ENCODE measurements at regions not wholly inside any gene's neighbourhood (a gene's known extent, or its start where the extent isn't known, plus 50 kb on each side); places are given as distances from the start of the nearest gene placed in this dataset.
"Not testable (repeated sequence)": the region's sequence is repeated elsewhere in the genome, so short reads cannot be mapped to it uniquely, and the experiment has no call there.

GRCh38 chr7:69445541-69445940 is 152.7 kb upstream of the AUTS2 start (continued):
- TF ChIP-seq, protein P1, sequence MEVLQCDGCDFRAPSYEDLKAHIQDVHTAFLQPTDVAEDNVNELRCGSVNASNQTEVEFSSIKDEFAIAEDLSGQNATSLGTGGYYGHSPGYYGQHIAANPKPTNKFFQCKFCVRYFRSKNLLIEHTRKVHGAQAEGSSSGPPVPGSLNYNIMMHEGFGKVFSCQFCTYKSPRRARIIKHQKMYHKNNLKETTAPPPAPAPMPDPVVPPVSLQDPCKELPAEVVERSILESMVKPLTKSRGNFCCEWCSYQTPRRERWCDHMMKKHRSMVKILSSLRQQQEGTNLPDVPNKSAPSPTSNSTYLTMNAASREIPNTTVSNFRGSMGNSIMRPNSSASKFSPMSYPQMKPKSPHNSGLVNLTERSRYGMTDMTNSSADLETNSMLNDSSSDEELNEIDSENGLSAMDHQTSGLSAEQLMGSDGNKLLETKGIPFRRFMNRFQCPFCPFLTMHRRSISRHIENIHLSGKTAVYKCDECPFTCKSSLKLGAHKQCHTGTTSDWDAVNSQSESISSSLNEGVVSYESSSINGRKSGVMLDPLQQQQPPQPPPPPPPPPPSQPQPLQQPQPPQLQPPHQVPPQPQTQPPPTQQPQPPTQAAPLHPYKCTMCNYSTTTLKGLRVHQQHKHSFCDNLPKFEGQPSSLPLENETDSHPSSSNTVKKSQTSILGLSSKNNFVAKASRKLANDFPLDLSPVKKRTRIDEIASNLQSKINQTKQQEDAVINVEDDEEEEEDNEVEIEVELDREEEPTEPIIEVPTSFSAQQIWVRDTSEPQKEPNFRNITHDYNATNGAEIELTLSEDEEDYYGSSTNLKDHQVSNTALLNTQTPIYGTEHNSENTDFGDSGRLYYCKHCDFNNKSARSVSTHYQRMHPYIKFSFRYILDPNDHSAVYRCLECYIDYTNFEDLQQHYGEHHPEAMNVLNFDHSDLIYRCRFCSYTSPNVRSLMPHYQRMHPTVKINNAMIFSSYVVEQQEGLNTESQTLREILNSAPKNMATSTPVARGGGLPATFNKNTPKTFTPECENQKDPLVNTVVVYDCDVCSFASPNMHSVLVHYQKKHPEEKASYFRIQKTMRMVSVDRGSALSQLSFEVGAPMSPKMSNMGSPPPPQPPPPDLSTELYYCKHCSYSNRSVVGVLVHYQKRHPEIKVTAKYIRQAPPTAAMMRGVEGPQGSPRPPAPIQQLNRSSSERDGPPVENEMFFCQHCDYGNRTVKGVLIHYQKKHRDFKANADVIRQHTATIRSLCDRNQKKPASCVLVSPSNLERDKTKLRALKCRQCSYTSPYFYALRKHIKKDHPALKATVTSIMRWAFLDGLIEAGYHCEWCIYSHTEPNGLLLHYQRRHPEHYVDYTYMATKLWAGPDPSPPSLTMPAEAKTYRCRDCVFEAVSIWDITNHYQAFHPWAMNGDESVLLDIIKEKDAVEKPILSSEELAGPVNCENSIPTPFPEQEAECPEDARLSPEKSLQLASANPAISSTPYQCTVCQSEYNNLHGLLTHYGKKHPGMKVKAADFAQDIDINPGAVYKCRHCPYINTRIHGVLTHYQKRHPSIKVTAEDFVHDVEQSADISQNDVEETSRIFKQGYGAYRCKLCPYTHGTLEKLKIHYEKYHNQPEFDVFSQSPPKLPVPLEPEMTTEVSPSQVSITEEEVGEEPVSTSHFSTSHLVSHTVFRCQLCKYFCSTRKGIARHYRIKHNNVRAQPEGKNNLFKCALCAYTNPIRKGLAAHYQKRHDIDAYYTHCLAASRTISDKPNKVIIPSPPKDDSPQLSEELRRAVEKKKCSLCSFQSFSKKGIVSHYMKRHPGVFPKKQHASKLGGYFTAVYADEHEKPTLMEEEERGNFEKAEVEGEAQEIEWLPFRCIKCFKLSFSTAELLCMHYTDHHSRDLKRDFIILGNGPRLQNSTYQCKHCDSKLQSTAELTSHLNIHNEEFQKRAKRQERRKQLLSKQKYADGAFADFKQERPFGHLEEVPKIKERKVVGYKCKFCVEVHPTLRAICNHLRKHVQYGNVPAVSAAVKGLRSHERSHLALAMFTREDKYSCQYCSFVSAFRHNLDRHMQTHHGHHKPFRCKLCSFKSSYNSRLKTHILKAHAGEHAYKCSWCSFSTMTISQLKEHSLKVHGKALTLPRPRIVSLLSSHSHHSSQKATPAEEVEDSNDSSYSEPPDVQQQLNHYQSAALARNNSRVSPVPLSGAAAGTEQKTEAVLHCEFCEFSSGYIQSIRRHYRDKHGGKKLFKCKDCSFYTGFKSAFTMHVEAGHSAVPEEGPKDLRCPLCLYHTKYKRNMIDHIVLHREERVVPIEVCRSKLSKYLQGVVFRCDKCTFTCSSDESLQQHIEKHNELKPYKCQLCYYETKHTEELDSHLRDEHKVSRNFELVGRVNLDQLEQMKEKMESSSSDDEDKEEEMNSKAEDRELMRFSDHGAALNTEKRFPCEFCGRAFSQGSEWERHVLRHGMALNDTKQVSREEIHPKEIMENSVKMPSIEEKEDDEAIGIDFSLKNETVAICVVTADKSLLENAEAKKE (CRISPR knock-in tag; IDR thresholded peaks at IDR 0.05) = no peak

GRCh38 chr7:69446213-69446612 is 152.1 kb upstream of the AUTS2 start:
- not testable (repeated sequence) for H3K4me3 Mint-ChIP-seq; H3F3A ChIP-seq (replicated peaks; ENCODE audit: low read depth); H3K9me3 Mint-ChIP-seq; H3K27ac Mint-ChIP-seq; H2AFZ ChIP-seq; H3K9me2 ChIP-seq (ENCODE audit: insufficient read depth); H4K20me1 ChIP-seq (replicated peaks; ENCODE audit: insufficient read depth); DNase-seq (ENCODE audit: low spot score); H3K36me3 Mint-ChIP-seq (ENCODE audit: low read depth); H3K4me2 ChIP-seq; H3K36me3 ChIP-seq (ENCODE audit: insufficient read depth); H3K79me2 ChIP-seq (replicated peaks; ENCODE audit: insufficient read depth); H3K27ac ChIP-seq (ENCODE audit: low read depth); ATAC-seq; H3K27me3 ChIP-seq (ENCODE audit: insufficient read depth); H3K4me3 ChIP-seq
- H3K4me1 Mint-ChIP-seq = peaks cover 23% of the 10 kb centered on the region
- peaks cover 14% of the 10 kb centered on the region for H3K27me3 Mint-ChIP-seq (ENCODE audit: insufficient read depth, low read depth, poor library complexity)
- peaks cover 12% of the 10 kb centered on the region for H3K4me1 ChIP-seq (ENCODE audit: insufficient read depth)

DNA sequence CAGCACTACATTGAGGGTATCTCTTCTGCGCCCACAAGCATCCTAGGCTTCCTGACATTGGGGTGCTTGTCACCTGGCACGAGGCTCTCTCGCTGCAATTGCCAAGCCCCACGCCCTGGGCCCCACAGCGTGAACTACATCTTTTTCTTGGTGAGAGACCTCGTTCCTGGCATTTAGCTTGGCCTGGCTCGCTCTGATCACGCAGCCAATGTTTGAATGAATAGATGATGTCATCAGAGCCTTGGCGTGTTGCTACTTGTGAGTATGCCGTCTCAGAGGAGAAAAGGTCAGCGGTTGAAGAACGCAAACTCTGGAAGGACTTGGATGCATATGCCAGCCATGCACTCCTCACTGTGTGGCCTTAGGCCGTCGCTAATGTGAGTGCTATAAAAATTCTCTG is 150.2 kb upstream of the AUTS2 start:
- Histone ChIP-seq H3F3A (replicated peaks; ENCODE audit: low read depth) (0 out of 2 replicates have a peak, but pooled peaks cover 3% of the 10 kb centered on the region), H3K79me2 (replicated peaks; ENCODE audit: insufficient read depth) (no peaks in the 10 kb centered on the region), H3K9me2 (ENCODE audit: insufficient read depth) (no peaks in the 10 kb centered on the region), H3K36me3 (ENCODE audit: insufficient read depth) (no peaks in the 10 kb centered on the region), H3K27ac (ENCODE audit: low read depth) (no peak overlapping the region), H3K4me3 (no peak overlapping the region), H4K20me1 (replicated peaks; ENCODE audit: insufficient read depth) (no peaks in the 10 kb centered on the region), H2AFZ (no peak overlapping the region), H3K4me2 (no peak overlapping the region), H3K27me3 (ENCODE audit: insufficient read depth) (peaks cover 19% of the 10 kb centered on the region), H3K4me1 (ENCODE audit: insufficient read depth) (peaks cover 12% of the 10 kb centered on the region)
- Mint-ChIP-seq H3K27me3 (ENCODE audit: insufficient read depth, low read depth, poor library complexity) (peaks cover 22% of the 10 kb centered on the region), H3K9me3 (no peaks in the 10 kb centered on the region; the same call in 1 of the 3 replicates), H3K36me3 (ENCODE audit: low read depth) (0 out of 3 replicates have a peak, but pooled peaks cover 2% of the 10 kb centered on the region), H3K27ac (no peak overlapping the region), H3K4me1 (peaks cover 23% of the 10 kb centered on the region), H3K4me3 (no peak overlapping the region)
- ATAC-seq (no peak), DNase-seq (ENCODE audit: low spot score) (no peak)
- TF ChIP-seq NANOG (IDR thresholded peaks at IDR 0.05; ENCODE audit: borderline replicate concordance) (no peak), STAT1 (IDR thresholded peaks at IDR 0.05; ENCODE audit: unreplicated experiment) (no peak), EZH2phosphoT487 (IDR thresholded peaks at IDR 0.05; ENCODE audit: unreplicated experiment) (no peak), JUNB (IDR thresholded peaks at IDR 0.05; ENCODE audit: unreplicated experiment) (no peak)
- TF ChIP-seq, protein P1 (CRISPR knock-in tag; IDR thresholded peaks at IDR 0.05) = no peak
